OCI-LY7 (cell line): ENCODE measurements at regions not wholly inside any gene's neighbourhood (a gene's known extent, or its start where the extent isn't known, plus 50 kb on each side); places are given as distances from the start of the nearest gene placed in this dataset.

Source experiments
- BruUV-seq: library from RNA; stranded (reverse); fragments of 400-500 nt; replicated peaks from 2 replicates; lab custom pipeline; 2021; lab: Mats Ljungman, UMichigan
- CTCF ChIA-PET: fragments of 300-600 bp; sonication (Branson Sonifier 250); formaldehyde crosslinking; loops from one replicate; lab custom pipeline; 2022; ENCODE audit warnings: antibody characterized with exemption; ENCODE audit not compliant: unreplicated experiment; lab: Charles Lee
- POLR2A ChIA-PET: fragments of 300-600 bp; sonication (Branson Sonifier 250); formaldehyde crosslinking; loops from one replicate; lab custom pipeline; 2022; ENCODE audit warnings: antibody characterized with exemption; lab: Charles Lee
- DNase-seq: peaks from one replicate; pipeline ENCODE4 v3.0.0-alpha.2; 2015; ENCODE audit warnings: low spot score
- H2AFZ ChIP-seq: fragments of 200-600 bp; sonication (generic), shearing (Covaris generic); 2 replicates; pipeline ENCODE4 v1.6.1; 2014; ENCODE audit warnings: mild to moderate bottlenecking, antibody characterized with exemption, low read length, moderate library complexity
- H3K27ac ChIP-seq: fragments of 200-600 bp; sonication (generic); 2 replicates; pipeline ENCODE4 v1.5.1; 2014; ENCODE audit warnings: mixed run types, low read depth, mild to moderate bottlenecking, moderate library complexity, low read length, inconsistent platforms; ENCODE audit not compliant: poor library complexity, severe bottlenecking
- H3K36me3 ChIP-seq: fragments of 200-600 bp; sonication (generic); 2 replicates; pipeline ENCODE4 v1.6.1; 2014; ENCODE audit warnings: mild to moderate bottlenecking, antibody characterized with exemption, low read length, moderate library complexity, mixed read lengths; ENCODE audit not compliant: insufficient read depth
- H3K4me1 ChIP-seq: fragments of 200-600 bp; sonication (generic); 2 replicates; pipeline ENCODE4 v1.5.1; 2014; ENCODE audit warnings: mild to moderate bottlenecking, low read length; ENCODE audit not compliant: insufficient read depth, poor library complexity, severe bottlenecking
- H3K4me2 ChIP-seq: fragments of 200-600 bp; sonication (generic); 2 replicates; pipeline ENCODE4 v1.6.1; 2014; ENCODE audit warnings: mild to moderate bottlenecking, low read length
- H3K4me3 ChIP-seq: fragments of 200-600 bp; sonication (generic); 2 replicates; pipeline ENCODE4 v1.5.1; 2014; ENCODE audit warnings: mild to moderate bottlenecking, low read depth, low read length; ENCODE audit not compliant: poor library complexity, severe bottlenecking
- H3K79me2 ChIP-seq: fragments of 200-600 bp; sonication (generic); 2 replicates; pipeline ENCODE4 v1.6.1; 2016; ENCODE audit warnings: low read depth, mild to moderate bottlenecking, low read length, moderate library complexity, mixed read lengths; ENCODE audit not compliant: insufficient read depth
- H3K9me2 ChIP-seq: fragments of 200-600 bp; sonication (generic); 2 replicates; pipeline ENCODE4 v1.6.1; 2016; ENCODE audit warnings: mild to moderate bottlenecking, low read length, mixed read lengths; ENCODE audit not compliant: insufficient read depth
- H3K9me3 ChIP-seq: fragments of 200-600 bp; sonication (generic); 2 replicates; pipeline ENCODE4 v1.6.1; 2014; ENCODE audit warnings: mild to moderate bottlenecking, mixed run types, low read length, mixed read lengths
- H4K20me1 ChIP-seq: fragments of 200-600 bp; sonication (generic); 2 replicates; pipeline ENCODE4 v1.6.1; 2014; ENCODE audit warnings: mild to moderate bottlenecking, antibody characterized with exemption, low read length, moderate library complexity, mixed read lengths; ENCODE audit not compliant: insufficient read depth
- EZH2phosphoT487 ChIP-seq: fragments of 200-600 bp; sonication (generic); IDR thresholded peaks from 2 replicates; pipeline ENCODE4 v1.6.1; 2018; ENCODE audit warnings: low read depth, borderline replicate concordance, mild to moderate bottlenecking, mixed run types, antibody characterized with exemption, low read length, moderate library complexity, mixed read lengths
- intact Hi-C: fragments of 100-400 bp; cut with micrococcal nuclease; formaldehyde crosslinking; loops from one replicate; pipeline ENCODE4 v1.10.0; 2022; ENCODE audit not compliant: unreplicated experiment
- TF ChIP-seq, protein P1 (sequence below): fragments of 200-600 bp; sonication (generic); conservative IDR thresholded peaks from 2 replicates; pipeline ENCODE4 v1.5.1; 2014; ENCODE audit warnings: mild to moderate bottlenecking, antibody characterized with exemption, low read length, moderate library complexity, mixed read lengths

DNA sequence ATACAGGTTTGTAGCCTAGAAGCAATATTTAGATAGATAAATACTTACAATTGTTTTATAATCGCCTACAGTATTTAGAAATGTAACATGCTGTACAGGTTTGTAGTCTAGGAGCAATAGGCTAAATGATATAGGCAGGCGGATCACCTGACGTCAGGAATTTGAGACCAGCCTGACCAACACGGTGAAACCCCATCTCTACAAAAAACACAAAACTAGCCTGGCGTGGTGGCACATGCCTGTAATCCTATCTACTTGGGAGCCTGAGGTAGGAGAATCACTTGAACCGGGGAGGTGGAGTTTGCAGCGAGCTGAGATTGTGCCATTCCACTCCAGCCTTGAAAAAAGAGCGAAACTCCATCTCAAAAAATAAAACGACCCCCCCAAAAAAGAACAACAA is 375.2 kb upstream of the EPHA3 start:
- Histone ChIP-seq H3K79me2 (no peaks in the 10 kb centered on the region), H3K9me2 (no peaks in the 10 kb centered on the region), H3K4me1 (no peaks in the 10 kb centered on the region), H3K9me3 (no peaks in the 10 kb centered on the region), H3K36me3 (no peaks in the 10 kb centered on the region), H3K27ac (no peak overlapping the region), H3K4me2 (no peak overlapping the region), H3K4me3 (no peak overlapping the region), H2AFZ (no peak overlapping the region), H4K20me1 (no peaks in the 10 kb centered on the region)
- CTCF ChIA-PET = no interaction called here
- DNase-seq = no peak
- no TSS peak for BruUV-seq
- no peak for TF ChIP-seq EZH2phosphoT487
- TF ChIP-seq, protein P1, sequence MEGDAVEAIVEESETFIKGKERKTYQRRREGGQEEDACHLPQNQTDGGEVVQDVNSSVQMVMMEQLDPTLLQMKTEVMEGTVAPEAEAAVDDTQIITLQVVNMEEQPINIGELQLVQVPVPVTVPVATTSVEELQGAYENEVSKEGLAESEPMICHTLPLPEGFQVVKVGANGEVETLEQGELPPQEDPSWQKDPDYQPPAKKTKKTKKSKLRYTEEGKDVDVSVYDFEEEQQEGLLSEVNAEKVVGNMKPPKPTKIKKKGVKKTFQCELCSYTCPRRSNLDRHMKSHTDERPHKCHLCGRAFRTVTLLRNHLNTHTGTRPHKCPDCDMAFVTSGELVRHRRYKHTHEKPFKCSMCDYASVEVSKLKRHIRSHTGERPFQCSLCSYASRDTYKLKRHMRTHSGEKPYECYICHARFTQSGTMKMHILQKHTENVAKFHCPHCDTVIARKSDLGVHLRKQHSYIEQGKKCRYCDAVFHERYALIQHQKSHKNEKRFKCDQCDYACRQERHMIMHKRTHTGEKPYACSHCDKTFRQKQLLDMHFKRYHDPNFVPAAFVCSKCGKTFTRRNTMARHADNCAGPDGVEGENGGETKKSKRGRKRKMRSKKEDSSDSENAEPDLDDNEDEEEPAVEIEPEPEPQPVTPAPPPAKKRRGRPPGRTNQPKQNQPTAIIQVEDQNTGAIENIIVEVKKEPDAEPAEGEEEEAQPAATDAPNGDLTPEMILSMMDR = no peak
- intact Hi-C loops = no loop called here
- POLR2A ChIA-PET = interaction anchor here (1.2 kb wide), 1 partner anchor 72 kb away, joined by 3 read pairs; no protein-coding TSS in a partner anchor

DNA sequence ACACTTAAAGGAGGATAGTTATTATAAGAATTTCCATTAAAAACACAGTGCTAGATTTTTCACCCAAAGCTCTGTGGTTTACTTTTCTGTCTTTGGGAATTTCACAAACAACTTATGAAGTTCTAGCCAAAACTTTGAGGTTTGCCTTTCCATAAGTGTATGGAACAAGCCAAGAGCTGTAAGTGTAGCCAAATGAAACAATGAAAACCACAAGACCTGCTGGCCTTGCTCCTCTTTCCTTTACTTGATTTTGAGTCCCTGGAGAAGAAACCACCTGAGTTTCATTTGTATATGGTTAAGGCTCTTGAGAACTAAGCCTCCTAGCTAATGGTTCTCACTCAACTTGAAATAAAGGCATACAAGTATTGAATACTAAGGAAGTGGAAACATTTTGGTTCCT is 365.3 kb upstream of the EPHA3 start:
- Histone ChIP-seq H3K27ac (no peak overlapping the region), H2AFZ (no peak overlapping the region), H3K9me2 (no peaks in the 10 kb centered on the region), H3K4me2 (no peak overlapping the region), H3K4me1 (no peaks in the 10 kb centered on the region), H4K20me1 (no peaks in the 10 kb centered on the region), H3K4me3 (no peak overlapping the region), H3K79me2 (no peaks in the 10 kb centered on the region), H3K9me3 (no peaks in the 10 kb centered on the region), H3K36me3 (no peaks in the 10 kb centered on the region)
- TF ChIP-seq, protein P1 = no peak
- TF ChIP-seq EZH2phosphoT487 = no peak
- ChIA-PET CTCF (no interaction called here), POLR2A (interaction anchor here (0.8 kb wide), 1 partner anchor 23 kb away, joined by 3 read pairs; no protein-coding TSS in a partner anchor)
- DNase-seq = no peak
- BruUV-seq = no TSS peak
- intact Hi-C loops = no loop called here

DNA sequence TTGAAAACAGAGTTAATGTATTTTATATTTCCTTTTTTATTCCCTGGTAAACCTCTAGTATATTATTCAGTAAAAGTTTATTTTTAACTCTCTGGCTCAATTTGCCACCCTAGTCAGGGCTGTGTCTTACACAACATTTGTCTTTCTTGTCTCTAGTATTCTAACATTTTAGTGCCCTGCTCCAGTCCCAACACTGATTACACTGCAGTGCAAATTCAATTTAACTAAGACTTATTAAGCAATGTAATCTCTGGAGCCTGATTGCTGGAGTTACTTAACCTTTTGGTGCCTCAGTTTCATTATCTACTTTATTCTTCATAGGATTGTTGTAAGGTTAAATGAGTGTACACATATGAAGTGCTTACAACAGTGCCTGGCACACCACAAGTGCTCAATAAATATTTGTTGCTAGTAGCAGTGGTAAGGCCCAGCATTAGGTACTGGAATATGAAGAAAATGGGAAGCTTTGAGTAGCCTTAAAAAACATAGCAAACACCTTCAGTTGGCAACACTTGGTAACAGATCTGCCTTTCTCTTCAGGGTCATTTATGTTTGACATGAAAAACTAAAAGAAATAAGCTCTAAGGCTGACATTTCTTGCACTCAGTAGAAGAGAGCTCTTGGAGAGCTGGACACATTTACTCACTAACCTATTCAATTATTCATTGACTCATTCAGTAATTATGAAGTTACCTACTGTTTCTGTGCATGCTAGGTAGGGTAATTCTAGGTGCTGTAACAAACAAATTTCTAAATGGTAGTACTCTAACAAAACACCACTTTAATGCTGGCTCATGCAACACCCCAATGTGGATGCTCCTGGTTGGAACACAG is 364.5 kb upstream of the EPHA3 start:
- no peaks in the 10 kb centered on the region for H3K4me1 ChIP-seq
- ChIA-PET CTCF (no interaction called here), POLR2A (interaction anchor here (0.8 to 0.9 kb wide), 2 partner anchors 19 to 24 kb away, joined by 3 read pairs; no protein-coding TSS in a partner anchor)
- no peaks in the 10 kb centered on the region for H4K20me1 ChIP-seq
- H3K27ac ChIP-seq = no peak overlapping the region
- no peaks in the 10 kb centered on the region for H3K79me2 ChIP-seq
- H3K9me3 ChIP-seq = no peaks in the 10 kb centered on the region
- no peak overlapping the region for H2AFZ ChIP-seq
- no peak for DNase-seq
- H3K4me2 ChIP-seq = no peak overlapping the region
- no TSS peak for BruUV-seq
- H3K36me3 ChIP-seq = no peaks in the 10 kb centered on the region
- no peak for TF ChIP-seq EZH2phosphoT487
- TF ChIP-seq, protein P1 = no peak
- intact Hi-C loops = no loop called here
- H3K9me2 ChIP-seq = no peaks in the 10 kb centered on the region
- no peak overlapping the region for H3K4me3 ChIP-seq
